IPS DF 6.9 (cell line): ENCODE measurements at regions not wholly inside any gene's neighbourhood (a gene's known extent, or its start where the extent isn't known, plus 50 kb on each side); places are given as distances from the start of the nearest gene placed in this dataset.
"Not testable (repeated sequence)": the region's sequence is repeated elsewhere in the genome, so short reads cannot be mapped to it uniquely, and the experiment has no call there.

Experiments
- DNase-seq: peaks from one replicate; pipeline ENCODE4 v3.0.0-alpha.2; 2013; ENCODE audit warnings: low read depth, low spot score
- H3K27ac ChIP-seq: one replicate; pipeline ENCODE4 v1.5.1; 2013; ENCODE audit warnings: low read length, control low read depth
- H3K27me3 ChIP-seq: 2 replicates; pipeline ENCODE4 v1.6.1; 2013; ENCODE audit warnings: mild to moderate bottlenecking, low read length; ENCODE audit not compliant: control insufficient read depth, insufficient read depth
- H3K36me3 ChIP-seq: 2 replicates; pipeline ENCODE4 v1.6.1; 2013; ENCODE audit warnings: low read length; ENCODE audit not compliant: control insufficient read depth, insufficient read depth
- H3K4me1 ChIP-seq: 2 replicates; pipeline ENCODE4 v1.6.1; 2013; ENCODE audit warnings: low read length; ENCODE audit not compliant: control insufficient read depth, insufficient read depth
- H3K4me3 ChIP-seq: 2 replicates; pipeline ENCODE4 v1.5.1; 2013; ENCODE audit warnings: mild to moderate bottlenecking, low read length
- H3K9me3 ChIP-seq: 2 replicates; pipeline ENCODE4 v1.6.1; 2013; ENCODE audit warnings: low read length, inconsistent platforms; ENCODE audit not compliant: control insufficient read depth, insufficient read depth
- WGBS: extraction: QIAGEN DNeasy Blood & Tissue Kit; methylation state at CpG from one replicate; pipeline ENCODE4 v1.1.7; 2013; ENCODE audit warnings: mixed read lengths, missing lambda C conversion rate; ENCODE audit not compliant: insufficient read length, insufficient coverage; 5-methylcytosine and 5-hydroxymethylcytosine counted together

GRCh38 chr3:20924646-20925385, 738.8 kb upstream of the SGO1 start:
- no CpG with 5 or more reads among the region's 5 CpGs for WGBS
- H3K4me1 ChIP-seq, result no peaks in the 10 kb centered on the region
- no peak for DNase-seq
- no peaks in the 10 kb centered on the region for H3K9me3 ChIP-seq
- no peaks in the 10 kb centered on the region for H3K27me3 ChIP-seq
- H3K4me3 ChIP-seq, result no peak overlapping the region
- H3K27ac ChIP-seq, result no peak overlapping the region
- no peaks in the 10 kb centered on the region for H3K36me3 ChIP-seq

- not testable (repeated sequence) for H3K36me3 ChIP-seq, H3K4me3 ChIP-seq, H3K27me3 ChIP-seq, H3K9me3 ChIP-seq, H3K27ac ChIP-seq, DNase-seq, H3K4me1 ChIP-seq
- no CpG with 5 or more reads among the region's 5 CpGs for WGBS
Measured at GRCh38 chr3:20921112-20921511, 735.1 kb upstream of the SGO1 start.

- H3K4me3 ChIP-seq, result no peak overlapping the region
- WGBS, result no CpG with 5 or more reads among the region's 6 CpGs
- no peaks in the 10 kb centered on the region for H3K27me3 ChIP-seq
- DNase-seq, result no peak
- H3K9me3 ChIP-seq, result no peaks in the 10 kb centered on the region
- no peaks in the 10 kb centered on the region for H3K36me3 ChIP-seq
- no peaks in the 10 kb centered on the region for H3K4me1 ChIP-seq
- no peak overlapping the region for H3K27ac ChIP-seq
Measured at GRCh38 chr3:20916951-20917606, 731.1 kb upstream of the SGO1 start.

GRCh38 chr3:20914310-20914709, 728.3 kb upstream of the SGO1 start:
- DNase-seq, result no peak
- no peak overlapping the region for H3K4me3 ChIP-seq
- H3K9me3 ChIP-seq, result no peaks in the 10 kb centered on the region
- no peak overlapping the region for H3K27ac ChIP-seq
- WGBS, result no CpG with 5 or more reads among the region's 2 CpGs
- no peaks in the 10 kb centered on the region for H3K36me3 ChIP-seq
- H3K27me3 ChIP-seq, result no peaks in the 10 kb centered on the region
- no peaks in the 10 kb centered on the region for H3K4me1 ChIP-seq

GRCh38 chr3:20912406-20912805, 726.4 kb upstream of the SGO1 start:
- Histone ChIP-seq H3K36me3 (no peaks in the 10 kb centered on the region), H3K27ac (no peak overlapping the region)
- no CpG with 5 or more reads among the region's 2 CpGs for WGBS

GRCh38 chr3:20909511-20909910, 723.5 kb upstream of the SGO1 start:
- WGBS, result no CpG with 5 or more reads among the region's 3 CpGs
- no peak overlapping the region for H3K27ac ChIP-seq
- DNase-seq, result no peak

More at GRCh38 chr3:20912406-20912805, 726.4 kb upstream of the SGO1 start:
- H3K4me1 ChIP-seq, result no peaks in the 10 kb centered on the region
- no peak for DNase-seq
- H3K27me3 ChIP-seq, result no peaks in the 10 kb centered on the region
- no peak overlapping the region for H3K4me3 ChIP-seq
- H3K9me3 ChIP-seq, result no peaks in the 10 kb centered on the region

GRCh38 chr3:20905210-20905805, 719.3 kb upstream of the SGO1 start:
- Histone ChIP-seq H3K4me3 (no peak overlapping the region), H3K9me3 (no peaks in the 10 kb centered on the region), H3K36me3 (no peaks in the 10 kb centered on the region), H3K4me1 (no peaks in the 10 kb centered on the region), H3K27ac (no peak overlapping the region), H3K27me3 (no peaks in the 10 kb centered on the region)
- no CpG with 5 or more reads among the region's 8 CpGs for WGBS
- DNase-seq, result no peak

More at GRCh38 chr3:20909511-20909910, 723.5 kb upstream of the SGO1 start:
- H3K4me1 ChIP-seq, result no peaks in the 10 kb centered on the region
- no peaks in the 10 kb centered on the region for H3K27me3 ChIP-seq
- no peaks in the 10 kb centered on the region for H3K9me3 ChIP-seq
- H3K4me3 ChIP-seq, result no peak overlapping the region
- no peaks in the 10 kb centered on the region for H3K36me3 ChIP-seq

GRCh38 chr3:20904671-20905070, 718.7 kb upstream of the SGO1 start:
- no peaks in the 10 kb centered on the region for H3K9me3 ChIP-seq
- H3K27me3 ChIP-seq, result no peaks in the 10 kb centered on the region
- no peaks in the 10 kb centered on the region for H3K36me3 ChIP-seq
- H3K27ac ChIP-seq, result no peak overlapping the region
- WGBS, result no CpG with 5 or more reads among the region's 3 CpGs
- DNase-seq, result no peak
- no peaks in the 10 kb centered on the region for H3K4me1 ChIP-seq
- no peak overlapping the region for H3K4me3 ChIP-seq

GRCh38 chr3:20898962-20899361, 713.0 kb upstream of the SGO1 start:
- no CpG with 5 or more reads among the region's 2 CpGs for WGBS
- Histone ChIP-seq H3K4me3 (no peak overlapping the region), H3K4me1 (no peaks in the 10 kb centered on the region), H3K27me3 (no peaks in the 10 kb centered on the region), H3K27ac (no peak overlapping the region), H3K9me3 (no peaks in the 10 kb centered on the region), H3K36me3 (no peaks in the 10 kb centered on the region)
- no peak for DNase-seq

- no peak for DNase-seq
- Histone ChIP-seq H3K4me1 (no peaks in the 10 kb centered on the region), H3K4me3 (no peak overlapping the region), H3K9me3 (no peaks in the 10 kb centered on the region), H3K27me3 (no peaks in the 10 kb centered on the region), H3K36me3 (no peaks in the 10 kb centered on the region), H3K27ac (no peak overlapping the region)
- no CpG with 5 or more reads among the region's 2 CpGs for WGBS
Measured at GRCh38 chr3:20890111-20890519, 704.1 kb upstream of the SGO1 start.
